H1 (cell line): ENCODE measurements at regions not wholly inside any gene's neighbourhood (a gene's known extent, or its start where the extent isn't known, plus 50 kb on each side); places are given as distances from the start of the nearest gene placed in this dataset.

Source experiments
- CEBPB ChIP-seq: IDR thresholded peaks from 2 replicates; pipeline ENCODE4 v1.6.1; 2012; ENCODE audit warnings: low read depth, low read length
- CHD2 ChIP-seq: IDR thresholded peaks from 2 replicates; pipeline ENCODE4 v1.6.1; 2012; ENCODE audit warnings: low read length, improper control_type of control experiment
- CREB1 ChIP-seq: IDR thresholded peaks from 2 replicates; pipeline ENCODE4 v1.6.1; 2012; ENCODE audit warnings: inconsistent platforms
- CTCF ChIP-seq, 3 experiments: IDR thresholded peaks; 1 replicate in 2 of 3; 2 replicates in 1 of 3; pipeline versions ENCODE4 v1.5.1 to v1.6.1; 2011; ENCODE audit warnings: low read length in 3 of 3, mild to moderate bottlenecking in 3 of 3, inconsistent platforms in 2 of 3, low read depth in 1 of 3, moderate library complexity in 1 of 3; ENCODE audit not compliant: insufficient read depth in 1 of 3; ENCODE audit errors: control extremely low read depth in 1 of 3
- EP300 ChIP-seq, 2 experiments: IDR thresholded peaks; 1 replicate in 1 of 2; 2 replicates in 1 of 2; pipeline ENCODE4 v1.6.1; 2011 to 2012; ENCODE audit warnings: low read depth in 2 of 2, low read length in 2 of 2, mild to moderate bottlenecking in 2 of 2, borderline replicate concordance in 1 of 2, inconsistent platforms in 1 of 2, moderate library complexity in 1 of 2
- EZH2 ChIP-seq: fragments of 200-600 bp; sonication (generic); IDR thresholded peaks from 2 replicates; pipeline ENCODE4 v1.7.1; 2012; ENCODE audit warnings: low read depth, mild to moderate bottlenecking, moderate library complexity, low read length, inconsistent platforms; ENCODE audit not compliant: severe bottlenecking
- FOSL1 ChIP-seq: IDR thresholded peaks from 2 replicates; pipeline ENCODE4 v1.6.1; 2011; ENCODE audit warnings: mild to moderate bottlenecking, low read depth, low read length, moderate library complexity; ENCODE audit not compliant: insufficient read depth
- MAFK ChIP-seq: IDR thresholded peaks from 2 replicates; pipeline ENCODE4 v1.6.1; 2012; ENCODE audit warnings: low read depth, mild to moderate bottlenecking, improper control_type of control experiment, low read length
- POLR2A ChIP-seq, 2 experiments: IDR thresholded peaks; 1 replicate in 1 of 2; 2 replicates in 1 of 2; pipeline ENCODE4 v1.6.1; 2011; ENCODE audit warnings: low read depth in 2 of 2, low read length in 2 of 2, mild to moderate bottlenecking in 2 of 2; ENCODE audit errors: control extremely low read depth in 1 of 2
- POLR2AphosphoS5 ChIP-seq: IDR thresholded peaks from 2 replicates; pipeline ENCODE4 v1.6.1; 2011; ENCODE audit warnings: low read depth, low read length
- RFX5 ChIP-seq: IDR thresholded peaks from 2 replicates; pipeline ENCODE4 v1.6.1; 2011; ENCODE audit warnings: low read depth, low read length, improper control_type of control experiment, borderline replicate concordance
- TAF1 ChIP-seq: IDR thresholded peaks from 2 replicates; pipeline ENCODE4 v1.6.1; 2011; ENCODE audit warnings: mild to moderate bottlenecking, low read depth, low read length
- TF ChIP-seq, protein P1 (sequence below): IDR thresholded peaks from 2 replicates; pipeline ENCODE4 v1.6.1; 2011; ENCODE audit warnings: low read depth, mild to moderate bottlenecking, low read length; ENCODE audit not compliant: insufficient read depth
- TF ChIP-seq, protein P2 (sequence below): IDR thresholded peaks from 2 replicates; pipeline ENCODE4 v1.6.1; 2012; ENCODE audit warnings: low read length, inconsistent platforms

DNA sequence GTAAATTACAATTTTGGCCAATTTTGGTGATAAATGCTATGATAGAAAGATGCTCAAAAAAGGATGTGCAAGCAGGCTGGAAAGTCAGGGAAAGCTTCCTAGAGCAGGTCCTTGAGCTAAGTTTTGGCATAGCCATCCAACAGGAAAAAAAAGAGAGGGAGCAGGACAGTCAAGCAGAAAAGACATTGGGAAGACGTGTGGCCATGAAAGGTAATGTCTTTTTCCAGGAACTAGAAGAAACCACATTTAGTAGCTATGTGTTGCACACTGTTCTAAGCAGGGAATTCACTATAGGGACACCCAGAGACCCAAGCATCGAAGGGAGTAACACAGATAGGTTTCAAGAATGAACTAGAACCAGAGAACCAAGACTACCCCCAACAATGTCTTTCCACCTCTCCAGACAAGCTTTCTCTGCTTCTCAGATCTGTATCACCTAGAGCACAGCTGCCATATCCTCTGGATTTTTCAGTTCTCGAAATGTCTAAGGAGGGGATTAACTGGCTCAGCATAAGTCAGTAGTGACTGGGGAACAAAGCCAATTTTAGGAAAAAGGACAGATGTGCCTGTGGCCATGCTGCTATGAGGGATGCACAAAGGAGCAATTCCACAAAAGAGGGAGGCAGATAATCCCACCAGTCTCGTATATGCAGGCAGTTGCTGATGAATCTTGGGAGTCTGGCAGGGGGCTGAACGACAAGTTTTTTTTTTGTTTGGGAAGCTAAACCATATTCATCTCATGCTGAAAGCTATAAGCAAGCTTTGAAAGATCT lies 97.1 kb upstream of the DAB1 start:
- TF ChIP-seq, protein P1, sequence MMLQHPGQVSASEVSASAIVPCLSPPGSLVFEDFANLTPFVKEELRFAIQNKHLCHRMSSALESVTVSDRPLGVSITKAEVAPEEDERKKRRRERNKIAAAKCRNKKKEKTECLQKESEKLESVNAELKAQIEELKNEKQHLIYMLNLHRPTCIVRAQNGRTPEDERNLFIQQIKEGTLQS = no peak
- TF ChIP-seq CREB1 (no peak), EP300 (IDR thresholded peaks at IDR 0.05; ENCODE audit: borderline replicate concordance in 1 of 2, low read depth in 2 of 2, low read length in 2 of 2) (no peak), POLR2A (IDR thresholded peaks at IDR 0.05; ENCODE audit: control extremely low read depth in 1 of 2, low read depth in 2 of 2, low read length in 2 of 2) (no peak), CEBPB (no peak), TAF1 (no peak), CTCF (IDR thresholded peaks at IDR 0.05; ENCODE audit: control extremely low read depth in 1 of 3, insufficient read depth in 1 of 3, low read depth in 1 of 3, low read length in 3 of 3) (no peak), RFX5 (no peak), POLR2AphosphoS5 (no peak), MAFK (no peak), CHD2 (no peak), EZH2 (no peak), FOSL1 (no peak)
- TF ChIP-seq, protein P2, sequence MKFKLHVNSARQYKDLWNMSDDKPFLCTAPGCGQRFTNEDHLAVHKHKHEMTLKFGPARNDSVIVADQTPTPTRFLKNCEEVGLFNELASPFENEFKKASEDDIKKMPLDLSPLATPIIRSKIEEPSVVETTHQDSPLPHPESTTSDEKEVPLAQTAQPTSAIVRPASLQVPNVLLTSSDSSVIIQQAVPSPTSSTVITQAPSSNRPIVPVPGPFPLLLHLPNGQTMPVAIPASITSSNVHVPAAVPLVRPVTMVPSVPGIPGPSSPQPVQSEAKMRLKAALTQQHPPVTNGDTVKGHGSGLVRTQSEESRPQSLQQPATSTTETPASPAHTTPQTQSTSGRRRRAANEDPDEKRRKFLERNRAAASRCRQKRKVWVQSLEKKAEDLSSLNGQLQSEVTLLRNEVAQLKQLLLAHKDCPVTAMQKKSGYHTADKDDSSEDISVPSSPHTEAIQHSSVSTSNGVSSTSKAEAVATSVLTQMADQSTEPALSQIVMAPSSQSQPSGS = no peak
